NCI-H1105 treated with DMSO at 0.1 percent for 48 hours (cell line): ENCODE measurements at regions not wholly inside any gene's neighbourhood (a gene's known extent, or its start where the extent isn't known, plus 50 kb on each side); places are given as distances from the start of the nearest gene placed in this dataset.
A peak's percentile ranks its signal among the peaks of the same experiment; 100 is the strongest.
"Not testable (repeated sequence)": the region's sequence is repeated elsewhere in the genome, so short reads cannot be mapped to it uniquely, and the experiment has no call there.

Experiments
- DNase-seq: peaks from one replicate; lab custom pipeline; 2025; lab: John Stamatoyannopoulos, UW

GRCh38 chr10:131833446-131834080 lies 67.2 kb upstream of the PPP2R2D start:
- DNase-seq, result no peak

- no peak for DNase-seq
Measured at GRCh38 chr10:131834152-131834810, 66.5 kb upstream of the PPP2R2D start.

- DNase-seq, result no peak
Measured at GRCh38 chr10:131838966-131839742, 61.7 kb upstream of the PPP2R2D start.

GRCh38 chr10:131839880-131840787 lies 60.7 kb upstream of the PPP2R2D start:
- not testable (repeated sequence) for DNase-seq

- no peak for DNase-seq
Measured at GRCh38 chr10:131840788-131841118, 60.1 kb upstream of the PPP2R2D start.

GRCh38 chr10:131841131-131841660 lies 59.6 kb upstream of the PPP2R2D start:
- no peak for DNase-seq

- DNase-seq, result no peak
Measured at GRCh38 chr10:131841661-131842139, 59.1 kb upstream of the PPP2R2D start.

- DNase-seq, result no peak
Measured at GRCh38 chr10:131842351-131843088, 58.3 kb upstream of the PPP2R2D start.

- DNase-seq, result no peak
Measured at GRCh38 chr10:131843089-131843595, 57.7 kb upstream of the PPP2R2D start.

GRCh38 chr10:131843881-131844284 lies 56.9 kb upstream of the PPP2R2D start:
- DNase-seq, result no peak

GRCh38 chr10:131844529-131845084 lies 56.2 kb upstream of the PPP2R2D start:
- no peak for DNase-seq

- DNase-seq, result no peak
Measured at GRCh38 chr10:131845505-131846239, 55.1 kb upstream of the PPP2R2D start.

GRCh38 chr10:131846240-131847101 lies 54.3 kb upstream of the PPP2R2D start:
- DNase-seq, result peak; percentile 10

GRCh38 chr10:131847241-131847783 lies 53.5 kb upstream of the PPP2R2D start:
- no peak for DNase-seq

- no peak for DNase-seq
Measured at GRCh38 chr10:131848296-131848695, 52.5 kb upstream of the PPP2R2D start.

GRCh38 chr10:131848741-131849590 lies 51.8 kb upstream of the PPP2R2D start:
- DNase-seq, result no peak

GRCh38 chr10:131849591-131850382 lies 51.0 kb upstream of the PPP2R2D start:
- DNase-seq, result no peak
